AG10803 (cell line): ENCODE measurements at regions not wholly inside any gene's neighbourhood (a gene's known extent, or its start where the extent isn't known, plus 50 kb on each side); places are given as distances from the start of the nearest gene placed in this dataset.

Experiments
- DNase-seq: peaks from one replicate; pipeline ENCODE4 v3.0.0; 2010; ENCODE audit warnings: low read depth
- H3K4me3 ChIP-seq: 2 replicates; pipeline ENCODE4 v1.5.1; 2011; ENCODE audit warnings: mild to moderate bottlenecking, low read length, control low read depth
- TF ChIP-seq, protein P1 (sequence below): conservative IDR thresholded peaks from 2 replicates; pipeline ENCODE4 v1.5.1; 2011; ENCODE audit warnings: mild to moderate bottlenecking, low read length, control low read depth, inconsistent platforms

DNA sequence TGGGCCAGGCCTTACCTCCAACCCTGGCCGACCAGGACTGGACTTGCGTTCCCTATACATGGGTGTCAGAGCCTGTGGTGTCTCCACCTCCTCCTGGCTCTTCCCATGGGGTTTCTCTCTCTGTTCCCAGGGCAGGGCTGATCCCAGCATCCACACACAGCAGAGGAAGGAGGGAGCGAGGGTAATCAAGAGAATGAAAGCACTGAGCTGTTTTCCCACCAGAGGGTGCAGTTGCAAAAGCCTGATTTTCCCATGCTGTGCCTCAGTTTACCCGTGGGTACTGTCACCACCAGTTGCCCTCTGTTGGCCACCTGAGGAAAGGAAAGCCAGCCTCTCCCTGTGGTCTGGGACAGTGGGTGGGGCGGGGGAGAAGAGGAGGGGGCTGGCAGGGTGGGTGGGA, 249.7 kb upstream of the GSE1 start:
- TF ChIP-seq, protein P1, sequence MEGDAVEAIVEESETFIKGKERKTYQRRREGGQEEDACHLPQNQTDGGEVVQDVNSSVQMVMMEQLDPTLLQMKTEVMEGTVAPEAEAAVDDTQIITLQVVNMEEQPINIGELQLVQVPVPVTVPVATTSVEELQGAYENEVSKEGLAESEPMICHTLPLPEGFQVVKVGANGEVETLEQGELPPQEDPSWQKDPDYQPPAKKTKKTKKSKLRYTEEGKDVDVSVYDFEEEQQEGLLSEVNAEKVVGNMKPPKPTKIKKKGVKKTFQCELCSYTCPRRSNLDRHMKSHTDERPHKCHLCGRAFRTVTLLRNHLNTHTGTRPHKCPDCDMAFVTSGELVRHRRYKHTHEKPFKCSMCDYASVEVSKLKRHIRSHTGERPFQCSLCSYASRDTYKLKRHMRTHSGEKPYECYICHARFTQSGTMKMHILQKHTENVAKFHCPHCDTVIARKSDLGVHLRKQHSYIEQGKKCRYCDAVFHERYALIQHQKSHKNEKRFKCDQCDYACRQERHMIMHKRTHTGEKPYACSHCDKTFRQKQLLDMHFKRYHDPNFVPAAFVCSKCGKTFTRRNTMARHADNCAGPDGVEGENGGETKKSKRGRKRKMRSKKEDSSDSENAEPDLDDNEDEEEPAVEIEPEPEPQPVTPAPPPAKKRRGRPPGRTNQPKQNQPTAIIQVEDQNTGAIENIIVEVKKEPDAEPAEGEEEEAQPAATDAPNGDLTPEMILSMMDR, result no peak
- no peak for DNase-seq
- no peak overlapping the region for H3K4me3 ChIP-seq

DNA sequence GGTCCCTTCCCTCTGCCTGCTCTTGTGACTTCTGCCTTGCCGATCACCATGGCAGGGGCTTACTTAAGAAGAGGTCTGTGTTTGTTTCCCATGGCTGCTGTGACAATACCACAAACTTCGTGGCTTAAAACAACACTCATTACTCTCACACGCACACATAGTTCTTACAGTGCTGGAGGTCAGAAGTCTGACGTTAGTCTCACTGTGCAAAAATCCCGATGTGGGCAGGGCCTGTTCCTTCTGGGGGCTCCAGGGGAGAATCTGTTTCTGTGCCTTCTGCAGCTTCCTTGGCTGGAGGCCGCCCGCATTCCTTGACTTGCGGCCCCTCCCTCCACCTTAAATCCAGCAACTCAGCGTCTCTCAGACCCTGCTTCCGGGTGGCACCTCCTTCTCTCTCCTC, 249.2 kb upstream of the GSE1 start:
- DNase-seq, result peak; percentile 55
- TF ChIP-seq, protein P1, result no peak
- H3K4me3 ChIP-seq, result no peak overlapping the region

- TF ChIP-seq, protein P1, result no peak
- DNase-seq, result no peak
- no peak overlapping the region for H3K4me3 ChIP-seq
These were observed 248.6 kb upstream of the GSE1 start for GRCh38 chr16:85364323-85365040.

DNA sequence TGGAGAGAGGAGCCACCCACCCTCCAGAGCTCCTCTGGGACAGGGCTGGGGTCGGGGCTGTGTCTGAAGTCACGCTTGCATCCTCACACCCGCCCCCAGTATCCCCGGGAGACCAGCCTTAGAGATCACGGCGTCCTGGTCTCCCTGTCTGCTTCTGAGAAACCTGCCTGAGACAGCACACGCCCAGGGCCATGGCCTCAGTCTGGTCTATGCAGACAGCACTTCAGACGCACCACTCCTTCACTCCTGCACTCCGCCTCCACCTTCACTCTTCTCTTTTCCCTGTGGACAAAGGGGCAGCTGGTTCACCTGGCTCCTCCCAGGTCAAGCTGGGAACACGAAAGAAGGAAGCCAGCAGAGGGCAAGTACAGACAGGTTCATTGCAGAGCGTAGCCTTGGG, 248.0 kb upstream of the GSE1 start:
- TF ChIP-seq, protein P1, result no peak
- no peak for DNase-seq
- H3K4me3 ChIP-seq, result no peak overlapping the region

DNA sequence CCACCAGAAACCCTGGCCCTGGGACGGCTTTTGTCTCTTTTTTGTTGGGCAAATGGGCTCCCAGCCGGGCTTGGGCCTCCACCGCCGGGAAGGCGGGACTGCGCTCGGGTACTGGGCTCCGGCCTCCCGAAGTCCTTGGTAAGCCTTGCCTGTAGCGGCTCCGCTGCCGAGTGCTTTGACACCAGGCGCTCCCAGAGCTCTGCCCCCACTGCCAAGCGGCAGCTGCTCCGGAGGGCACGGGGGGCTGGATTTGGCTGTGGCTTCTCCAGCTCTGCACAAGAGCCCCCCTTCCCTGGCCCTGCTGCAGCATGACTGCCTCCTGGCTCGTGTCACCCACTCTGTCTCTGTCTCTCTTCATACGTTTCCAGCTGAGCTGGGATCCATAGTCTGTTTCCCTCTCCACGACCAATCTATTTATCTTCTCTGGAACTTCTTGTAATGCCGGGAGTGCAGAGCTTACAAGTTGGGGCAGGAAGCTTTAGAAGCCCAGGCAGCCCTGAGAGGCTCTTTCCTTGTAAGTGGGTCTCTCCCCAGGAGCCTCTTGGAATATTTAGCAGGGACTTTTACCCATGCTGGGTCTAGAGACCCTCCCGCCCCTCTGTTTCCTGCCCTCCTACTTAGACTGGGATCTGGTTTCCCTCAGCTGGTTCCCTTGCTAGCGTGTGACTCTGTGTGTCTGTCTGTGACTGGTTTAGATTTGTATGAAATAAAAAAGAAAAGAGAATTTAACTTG, 246.9 kb upstream of the GSE1 start:
- TF ChIP-seq, protein P1, result no peak
- no peak for DNase-seq

GRCh38 chr16:85367485-85367884, 245.6 kb upstream of the GSE1 start:
- H3K4me3 ChIP-seq, result no peak overlapping the region
- TF ChIP-seq, protein P1, result no peak
- no peak for DNase-seq

More for the DNA sequence above, 246.9 kb upstream of the GSE1 start:
- H3K4me3 ChIP-seq, result no peak overlapping the region

DNA sequence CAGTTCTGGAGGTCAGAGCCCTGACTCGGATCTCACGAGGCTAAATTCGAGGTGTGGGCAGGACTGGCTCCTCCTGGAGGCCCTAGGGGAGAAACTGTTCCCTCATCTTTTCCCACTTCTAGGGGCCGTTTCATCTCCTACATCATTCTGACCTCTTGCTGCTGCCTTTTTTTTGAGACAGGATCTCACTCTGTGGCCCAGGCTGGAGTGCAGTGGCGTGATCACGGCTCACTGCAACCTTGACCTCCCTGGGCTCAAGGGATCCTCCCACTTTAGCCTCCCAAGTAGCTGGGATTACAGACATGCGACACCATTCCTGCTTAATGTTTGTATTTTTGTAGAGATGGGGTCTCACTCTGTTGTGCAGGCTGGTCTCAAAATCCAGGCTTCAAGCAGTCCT, 244.1 kb upstream of the GSE1 start:
- TF ChIP-seq, protein P1, result no peak
- no peak for DNase-seq

More for the DNA sequence above, 244.1 kb upstream of the GSE1 start:
- H3K4me3 ChIP-seq, result no peak overlapping the region
